LNCAP (cell line): ENCODE measurements at regions not wholly inside any gene's neighbourhood (a gene's known extent, or its start where the extent isn't known, plus 50 kb on each side); places are given as distances from the start of the nearest gene placed in this dataset.

Experiments
- TF ChIP-seq, protein P1 (sequence below): fragments of 450-650 bp; IDR thresholded peaks from 2 replicates; pipeline ENCODE4 v1.5.1; 2017; ENCODE audit warnings: mild to moderate bottlenecking

DNA sequence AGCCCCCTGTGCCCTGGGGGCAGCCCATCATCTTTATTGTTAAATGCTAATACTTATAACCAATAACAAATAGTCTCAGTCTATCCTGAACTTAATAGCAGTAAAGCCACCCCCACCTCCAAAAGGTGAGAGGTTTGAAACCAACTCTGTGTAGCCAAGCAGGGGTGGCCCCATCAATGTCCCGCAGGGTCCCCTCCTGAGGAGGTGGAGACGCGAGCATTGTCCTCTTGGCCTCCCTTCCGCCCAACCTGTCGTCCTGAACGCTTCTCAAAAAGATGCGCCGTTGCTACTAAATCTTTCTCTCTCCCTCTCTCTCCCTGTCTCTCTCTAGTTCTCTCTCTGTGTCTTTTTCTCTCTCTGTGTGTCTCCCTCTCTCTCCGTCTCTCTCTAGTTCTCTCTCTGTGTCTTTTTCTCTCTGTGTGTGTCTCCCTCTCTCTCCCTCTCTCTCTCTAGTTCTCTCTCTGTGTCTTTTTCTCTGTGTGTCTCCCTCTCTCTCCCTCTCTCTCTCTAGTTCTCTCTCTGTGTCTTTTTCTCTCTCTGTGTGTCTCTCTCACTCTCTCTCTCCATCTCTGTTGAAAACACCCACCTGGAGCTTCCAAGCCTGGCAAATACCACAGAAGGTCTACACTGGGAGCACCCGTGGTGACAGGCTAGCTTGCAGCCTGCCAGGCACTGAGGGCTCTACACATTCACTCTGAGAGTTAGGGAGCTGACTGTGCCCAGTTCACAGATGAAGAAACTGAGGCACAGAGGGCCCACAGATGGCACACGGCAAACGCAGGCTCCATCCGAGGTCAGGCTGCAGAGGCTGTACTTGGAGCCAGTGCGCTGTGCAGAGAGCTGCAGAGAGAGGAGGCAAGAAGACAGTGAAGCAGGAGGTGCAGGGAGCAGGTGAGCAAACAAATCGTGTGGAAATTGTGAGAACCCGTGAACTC is 185.9 kb downstream of the C16orf95 start:
- TF ChIP-seq, protein P1, sequence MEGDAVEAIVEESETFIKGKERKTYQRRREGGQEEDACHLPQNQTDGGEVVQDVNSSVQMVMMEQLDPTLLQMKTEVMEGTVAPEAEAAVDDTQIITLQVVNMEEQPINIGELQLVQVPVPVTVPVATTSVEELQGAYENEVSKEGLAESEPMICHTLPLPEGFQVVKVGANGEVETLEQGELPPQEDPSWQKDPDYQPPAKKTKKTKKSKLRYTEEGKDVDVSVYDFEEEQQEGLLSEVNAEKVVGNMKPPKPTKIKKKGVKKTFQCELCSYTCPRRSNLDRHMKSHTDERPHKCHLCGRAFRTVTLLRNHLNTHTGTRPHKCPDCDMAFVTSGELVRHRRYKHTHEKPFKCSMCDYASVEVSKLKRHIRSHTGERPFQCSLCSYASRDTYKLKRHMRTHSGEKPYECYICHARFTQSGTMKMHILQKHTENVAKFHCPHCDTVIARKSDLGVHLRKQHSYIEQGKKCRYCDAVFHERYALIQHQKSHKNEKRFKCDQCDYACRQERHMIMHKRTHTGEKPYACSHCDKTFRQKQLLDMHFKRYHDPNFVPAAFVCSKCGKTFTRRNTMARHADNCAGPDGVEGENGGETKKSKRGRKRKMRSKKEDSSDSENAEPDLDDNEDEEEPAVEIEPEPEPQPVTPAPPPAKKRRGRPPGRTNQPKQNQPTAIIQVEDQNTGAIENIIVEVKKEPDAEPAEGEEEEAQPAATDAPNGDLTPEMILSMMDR: no peak

DNA sequence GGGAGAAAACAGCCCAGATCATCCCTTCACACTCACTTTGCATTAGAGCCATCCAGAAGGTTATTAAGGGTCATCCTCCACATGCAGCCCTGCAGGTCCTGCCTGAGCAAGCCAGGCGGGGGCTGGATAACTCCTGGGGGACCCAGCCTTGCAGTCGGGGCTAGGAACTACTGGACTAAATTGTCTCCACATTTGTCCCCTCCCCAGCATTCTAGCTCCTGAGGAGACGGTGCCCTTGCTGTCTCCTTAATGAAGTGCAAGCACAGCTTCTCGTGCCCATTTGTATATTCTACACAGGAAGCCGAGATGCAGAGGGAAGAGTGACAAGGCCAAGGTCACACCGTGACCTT is 185.2 kb downstream of the C16orf95 start:
- TF ChIP-seq, protein P1: no peak

DNA sequence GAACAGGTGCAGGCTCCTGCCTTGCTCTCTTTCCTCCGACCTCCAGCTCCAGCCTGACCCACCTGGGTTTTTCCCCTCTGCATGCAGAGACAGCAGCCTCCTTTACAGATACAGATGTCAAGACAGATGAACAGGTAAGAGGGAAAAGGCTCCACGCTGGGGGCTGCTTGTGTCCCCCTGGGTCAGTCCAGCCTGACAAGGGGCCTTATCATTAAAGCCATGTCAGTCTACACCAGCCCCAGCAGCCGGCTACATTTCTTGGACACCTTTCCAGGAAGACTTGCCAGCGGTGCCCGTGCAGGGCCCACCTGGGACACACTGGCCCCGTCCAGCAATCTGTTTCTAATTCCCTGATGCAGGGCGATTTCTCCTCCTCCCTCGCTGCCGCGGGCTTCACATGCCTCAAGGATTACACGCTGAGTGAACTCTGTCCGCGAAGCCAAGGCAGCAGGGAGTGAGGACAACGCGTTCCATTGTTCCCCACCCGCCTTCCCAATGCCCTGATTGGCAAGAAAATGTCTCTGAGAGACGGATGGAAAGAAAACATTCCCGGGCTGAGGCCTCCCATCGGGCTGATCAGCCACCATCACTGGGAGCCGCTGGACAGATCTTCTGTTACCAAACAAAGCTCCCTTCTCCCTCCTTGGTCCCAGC is 184.7 kb downstream of the C16orf95 start:
- TF ChIP-seq, protein P1: no peak

DNA sequence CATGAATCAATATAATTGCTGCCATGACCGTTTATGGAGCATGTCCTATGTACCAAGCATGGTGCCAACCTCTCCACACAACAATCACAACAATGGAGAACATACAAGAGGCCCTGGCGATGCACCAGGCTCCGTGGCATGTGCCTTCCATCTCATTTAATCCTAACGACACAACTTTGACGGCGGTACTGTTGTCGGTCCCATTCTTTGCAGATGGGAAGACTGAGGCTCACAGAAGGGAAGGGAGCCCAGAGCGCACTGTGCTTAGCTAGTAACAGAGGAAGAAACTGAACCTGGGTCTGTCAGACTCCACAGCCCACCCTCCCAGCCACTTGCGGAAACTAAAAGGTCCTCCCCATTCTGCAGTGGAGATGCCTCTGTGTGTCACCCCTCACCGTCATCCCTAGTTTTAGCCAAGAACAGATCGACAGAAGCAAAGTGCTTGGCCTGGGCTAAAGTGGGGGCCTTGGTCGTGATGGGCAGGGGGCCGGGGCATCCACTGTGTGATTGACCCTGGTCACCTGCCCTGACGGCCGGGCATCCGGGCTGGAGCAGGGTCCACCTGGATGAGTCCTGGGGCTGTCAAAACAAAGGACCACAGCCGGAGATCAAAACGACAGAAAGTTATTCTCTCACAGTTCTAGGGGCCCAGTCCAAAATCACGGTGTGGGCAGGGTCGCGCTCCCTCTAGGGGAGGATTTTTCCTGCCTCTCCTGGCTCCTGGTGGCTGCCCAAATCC is 183.9 kb downstream of the C16orf95 start:
- TF ChIP-seq, protein P1: no peak

GRCh38 chr16:87133966-87134627 is 183.1 kb downstream of the C16orf95 start:
- TF ChIP-seq, protein P1: no peak

- TF ChIP-seq, protein P1: no peak
Measured at GRCh38 chr16:87134628-87134995, 182.6 kb downstream of the C16orf95 start.
